Calu3 (cell line): ENCODE measurements at regions not wholly inside any gene's neighbourhood (a gene's known extent, or its start where the extent isn't known, plus 50 kb on each side); places are given as distances from the start of the nearest gene placed in this dataset.

ENCODE experiments used
- BruUV-seq: library from RNA; stranded (reverse); fragments of 400-500 nt; replicated peaks from 2 replicates; lab custom pipeline; 2021; lab: Mats Ljungman, UMichigan
- CTCF ChIA-PET: fragments of 300-600 bp; sonication (Branson Sonifier 250); formaldehyde crosslinking; loops from one replicate; lab custom pipeline; 2022; ENCODE audit warnings: antibody characterized with exemption; lab: Charles Lee
- DNase-seq: peaks from one replicate; pipeline ENCODE4 v3.0.0; 2022
- H3K27ac Mint-ChIP-seq: one replicate; pipeline ENCODE4 v1.8.0; 2022; ENCODE audit warnings: mixed read lengths; ENCODE audit not compliant: unreplicated experiment
- H3K27me3 Mint-ChIP-seq: one replicate; pipeline ENCODE4 v1.8.0; 2022; ENCODE audit warnings: mixed read lengths; ENCODE audit not compliant: unreplicated experiment
- H3K36me3 Mint-ChIP-seq: one replicate; pipeline ENCODE4 v1.8.0; 2022; ENCODE audit warnings: mild to moderate bottlenecking, moderate library complexity, mixed read lengths; ENCODE audit not compliant: insufficient read depth, unreplicated experiment
- H3K4me1 Mint-ChIP-seq: one replicate; pipeline ENCODE4 v1.8.0; 2022; ENCODE audit warnings: mild to moderate bottlenecking, low read depth, mixed read lengths; ENCODE audit not compliant: unreplicated experiment
- H3K4me3 Mint-ChIP-seq: one replicate; pipeline ENCODE4 v1.8.0; 2022; ENCODE audit warnings: mild to moderate bottlenecking, low read depth, moderate library complexity, mixed read lengths; ENCODE audit not compliant: unreplicated experiment
- H3K9me3 Mint-ChIP-seq: one replicate; pipeline ENCODE4 v1.8.0; 2022; ENCODE audit warnings: low read depth, mixed read lengths; ENCODE audit not compliant: unreplicated experiment
- intact Hi-C: fragments of 100-400 bp; cut with micrococcal nuclease; formaldehyde crosslinking; loops from one replicate; pipeline ENCODE4 v1.10.0; 2022; ENCODE audit not compliant: unreplicated experiment
- TF ChIP-seq, protein P1 (sequence below): fragments of 200-600 bp; IDR thresholded peaks from one replicate; pipeline ENCODE4 v1.8.0; 2022; ENCODE audit warnings: antibody characterized with exemption; ENCODE audit not compliant: unreplicated experiment

DNA sequence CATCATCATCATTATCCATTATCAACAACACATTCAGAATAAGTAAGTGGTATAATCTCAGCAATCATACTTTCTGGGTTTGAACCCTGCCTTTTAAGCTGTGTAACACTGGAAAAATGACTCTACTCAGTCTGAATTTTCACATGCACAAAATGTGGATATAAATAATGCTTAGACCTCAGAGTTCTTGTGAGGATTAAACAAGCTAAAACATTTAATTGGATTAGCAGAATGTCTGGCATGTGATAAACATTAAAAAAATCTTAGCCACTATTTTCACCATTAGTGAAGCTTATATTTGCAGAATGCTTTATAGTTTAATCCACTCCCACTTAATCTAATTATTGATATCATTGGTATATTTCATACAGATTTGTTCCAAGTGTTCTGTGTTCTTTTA lies 412.3 kb downstream of the RFC3 start:
- no peak overlapping the region for H3K4me3 Mint-ChIP-seq
- no peaks in the 10 kb centered on the region for H3K27me3 Mint-ChIP-seq
- DNase-seq, result no peak
- no peaks in the 10 kb centered on the region for H3K4me1 Mint-ChIP-seq
- TF ChIP-seq, protein P1, sequence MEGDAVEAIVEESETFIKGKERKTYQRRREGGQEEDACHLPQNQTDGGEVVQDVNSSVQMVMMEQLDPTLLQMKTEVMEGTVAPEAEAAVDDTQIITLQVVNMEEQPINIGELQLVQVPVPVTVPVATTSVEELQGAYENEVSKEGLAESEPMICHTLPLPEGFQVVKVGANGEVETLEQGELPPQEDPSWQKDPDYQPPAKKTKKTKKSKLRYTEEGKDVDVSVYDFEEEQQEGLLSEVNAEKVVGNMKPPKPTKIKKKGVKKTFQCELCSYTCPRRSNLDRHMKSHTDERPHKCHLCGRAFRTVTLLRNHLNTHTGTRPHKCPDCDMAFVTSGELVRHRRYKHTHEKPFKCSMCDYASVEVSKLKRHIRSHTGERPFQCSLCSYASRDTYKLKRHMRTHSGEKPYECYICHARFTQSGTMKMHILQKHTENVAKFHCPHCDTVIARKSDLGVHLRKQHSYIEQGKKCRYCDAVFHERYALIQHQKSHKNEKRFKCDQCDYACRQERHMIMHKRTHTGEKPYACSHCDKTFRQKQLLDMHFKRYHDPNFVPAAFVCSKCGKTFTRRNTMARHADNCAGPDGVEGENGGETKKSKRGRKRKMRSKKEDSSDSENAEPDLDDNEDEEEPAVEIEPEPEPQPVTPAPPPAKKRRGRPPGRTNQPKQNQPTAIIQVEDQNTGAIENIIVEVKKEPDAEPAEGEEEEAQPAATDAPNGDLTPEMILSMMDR, result no peak
- intact Hi-C loops, result no loop called here
- no peak overlapping the region for H3K27ac Mint-ChIP-seq
- BruUV-seq, result no TSS peak
- no peaks in the 10 kb centered on the region for H3K9me3 Mint-ChIP-seq
- H3K36me3 Mint-ChIP-seq, result no peaks in the 10 kb centered on the region
- CTCF ChIA-PET, result no interaction called here

DNA sequence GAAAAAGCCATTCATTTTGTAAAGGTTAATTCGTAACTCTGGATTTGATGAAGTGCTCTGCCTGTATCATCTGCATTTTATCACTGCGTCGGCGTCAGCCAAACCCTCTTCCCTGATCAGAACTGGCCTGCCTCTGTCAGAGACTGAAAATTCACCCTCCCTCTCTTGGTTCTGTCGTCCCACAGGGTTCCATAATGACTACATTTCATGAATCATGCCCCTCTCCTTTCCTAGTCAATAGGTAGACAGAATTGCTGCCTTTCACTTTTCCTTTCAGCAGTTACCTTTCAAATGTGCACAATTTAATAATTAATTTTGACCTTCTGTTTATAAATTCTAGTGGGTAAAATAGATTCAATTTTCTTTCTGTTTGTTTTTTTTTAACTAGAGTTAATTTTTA lies 423.4 kb downstream of the RFC3 start:
- TF ChIP-seq, protein P1, result no peak

DNA sequence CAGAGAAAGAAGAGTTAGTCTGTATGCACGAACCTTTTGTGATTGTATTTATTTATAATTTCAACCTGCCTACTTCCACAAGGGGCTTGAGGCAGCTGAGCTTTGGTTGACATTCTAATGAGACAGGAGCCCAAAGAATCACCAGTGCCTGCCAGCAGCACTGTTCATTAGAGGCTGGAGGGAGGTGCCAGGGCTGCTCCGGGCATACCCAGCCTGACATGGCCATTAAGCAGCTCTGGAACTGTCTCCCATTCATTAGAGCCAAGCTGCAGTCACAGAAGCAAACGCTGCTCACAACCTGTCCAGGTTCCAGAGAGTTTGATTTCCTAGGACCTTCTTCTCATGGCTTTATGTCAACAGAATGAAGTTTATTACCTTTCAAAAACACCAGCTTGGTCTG lies 425.5 kb downstream of the RFC3 start:
- intact Hi-C loops, result no loop called here
- TF ChIP-seq, protein P1, result no peak
- Mint-ChIP-seq H3K9me3 (no peaks in the 10 kb centered on the region), H3K36me3 (no peaks in the 10 kb centered on the region), H3K4me1 (peaks cover 19% of the 10 kb centered on the region), H3K27me3 (no peaks in the 10 kb centered on the region), H3K4me3 (no peak overlapping the region), H3K27ac (no peak overlapping the region)
- no TSS peak for BruUV-seq
- CTCF ChIA-PET, result no interaction called here
- DNase-seq, result no peak

More for the DNA sequence above, 423.4 kb downstream of the RFC3 start:
- intact Hi-C loops, result no loop called here
- H3K36me3 Mint-ChIP-seq, result no peaks in the 10 kb centered on the region
- BruUV-seq, result no TSS peak
- CTCF ChIA-PET, result no interaction called here
- H3K4me3 Mint-ChIP-seq, result no peak overlapping the region
- H3K9me3 Mint-ChIP-seq, result peaks cover 3% of the 10 kb centered on the region
- peaks cover 5% of the 10 kb centered on the region for H3K4me1 Mint-ChIP-seq
- H3K27me3 Mint-ChIP-seq, result no peaks in the 10 kb centered on the region
- no peak for DNase-seq
- H3K27ac Mint-ChIP-seq, result no peak overlapping the region

DNA sequence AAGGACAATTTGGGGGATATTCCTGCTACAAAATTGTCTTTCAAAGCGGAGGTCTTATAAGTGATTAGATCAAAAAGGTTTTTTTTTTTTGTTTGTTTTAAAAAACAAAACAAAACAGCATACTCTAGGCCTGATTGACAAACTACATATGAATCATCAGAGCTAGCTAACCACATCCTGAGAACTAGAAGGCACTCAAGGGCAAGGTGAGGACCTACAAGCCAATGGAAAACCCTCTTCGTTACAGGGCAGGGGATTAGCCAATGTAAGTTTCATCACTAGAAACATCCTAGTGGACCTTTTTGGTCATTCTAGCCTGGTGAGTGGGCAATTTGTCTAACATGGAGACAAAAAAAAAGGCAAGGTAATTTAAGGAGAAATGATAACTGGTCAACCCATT lies 428.6 kb downstream of the RFC3 start:
- H3K9me3 Mint-ChIP-seq, result no peaks in the 10 kb centered on the region
- DNase-seq, result peak; percentile 2
- H3K4me1 Mint-ChIP-seq, result peaks cover 19% of the 10 kb centered on the region
- CTCF ChIA-PET, result no interaction called here
- intact Hi-C loops, result no loop called here
- BruUV-seq, result no TSS peak
- H3K4me3 Mint-ChIP-seq, result no peak overlapping the region
- TF ChIP-seq, protein P1, result no peak
- H3K27me3 Mint-ChIP-seq, result no peaks in the 10 kb centered on the region
- no peak overlapping the region for H3K27ac Mint-ChIP-seq
- H3K36me3 Mint-ChIP-seq, result no peaks in the 10 kb centered on the region

DNA sequence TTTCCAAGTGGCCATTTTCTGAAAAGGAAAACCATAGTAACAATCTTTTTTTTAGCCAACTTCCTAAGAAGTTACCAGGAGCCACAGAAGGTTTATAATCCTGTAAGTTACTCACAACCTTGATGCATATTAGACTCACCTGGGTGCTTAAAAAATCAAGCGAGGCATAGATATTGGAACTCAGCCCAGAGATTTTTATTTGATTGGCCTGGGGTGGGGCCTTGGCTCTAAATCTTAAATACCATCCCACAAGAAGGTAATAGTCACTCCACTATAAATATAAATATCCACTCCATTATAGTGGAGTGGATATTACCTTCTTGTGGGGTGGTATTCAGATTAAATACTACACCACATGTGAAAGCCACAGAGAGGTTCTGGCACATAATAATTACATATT lies 429.6 kb downstream of the RFC3 start:
- no peak for DNase-seq
- Mint-ChIP-seq H3K9me3 (no peaks in the 10 kb centered on the region), H3K36me3 (no peaks in the 10 kb centered on the region), H3K27me3 (no peaks in the 10 kb centered on the region), H3K4me3 (no peak overlapping the region), H3K27ac (no peak overlapping the region), H3K4me1 (peaks cover 19% of the 10 kb centered on the region)
- TF ChIP-seq, protein P1, result no peak
- intact Hi-C loops, result no loop called here
- no TSS peak for BruUV-seq
- CTCF ChIA-PET, result no interaction called here
